CD14-positive monocyte (primary cell): ENCODE measurements at regions not wholly inside any gene's neighbourhood (a gene's known extent, or its start where the extent isn't known, plus 50 kb on each side); places are given as distances from the start of the nearest gene placed in this dataset.
A peak's percentile ranks its signal among the peaks of the same experiment; 100 is the strongest.
"Not testable (repeated sequence)": the region's sequence is repeated elsewhere in the genome, so short reads cannot be mapped to it uniquely, and the experiment has no call there.

Source experiments
- DNase-seq, 3 donors: peaks; one replicate each; pipeline ENCODE4 v3.0.0-alpha.2; 2011 to 2022
- H2AFZ ChIP-seq: 2 replicates; pipeline ENCODE4 v1.6.0; 2012; ENCODE audit warnings: mild to moderate bottlenecking, low read depth, low read length, inconsistent platforms; ENCODE audit not compliant: insufficient read depth, poor library complexity, severe bottlenecking
- H3K27ac ChIP-seq, 2 donors: 1 replicate in 1 of 2; 2 replicates in 1 of 2; pipeline ENCODE4 v1.5.1; 2012 to 2013; ENCODE audit warnings: low read length in 2 of 2, control low read depth in 1 of 2, inconsistent platforms in 1 of 2, low read depth in 1 of 2, mild to moderate bottlenecking in 1 of 2
- H3K27me3 ChIP-seq, 2 donors: one replicate each; pipeline versions ENCODE4 v1.6.0 to v1.6.1; 2011 to 2013; ENCODE audit warnings: low read length in 2 of 2; ENCODE audit not compliant: control insufficient read depth in 2 of 2, insufficient read depth in 2 of 2
- H3K36me3 ChIP-seq, 2 donors: replicated peaks in 1 of 2; 1 replicate in 1 of 2; 2 replicates in 1 of 2; pipeline versions ENCODE4 v1.5.1 to v1.6.1; 2012 to 2013; ENCODE audit warnings: low read length in 2 of 2, control low read depth in 1 of 2, inconsistent platforms in 1 of 2, mild to moderate bottlenecking in 1 of 2; ENCODE audit not compliant: insufficient read depth in 2 of 2, control insufficient read depth in 1 of 2
- H3K4me1 ChIP-seq, 2 donors: 1 replicate in 1 of 2; 2 replicates in 1 of 2; pipeline versions ENCODE4 v1.5.1 to v1.6.1; 2012 to 2013; ENCODE audit warnings: low read length in 2 of 2, control low read depth in 1 of 2, inconsistent platforms in 1 of 2, mild to moderate bottlenecking in 1 of 2, moderate library complexity in 1 of 2; ENCODE audit not compliant: insufficient read depth in 2 of 2, control insufficient read depth in 1 of 2
- H3K4me2 ChIP-seq: replicated peaks from 2 replicates; pipeline ENCODE3; 2012; ENCODE audit warnings: low read length, moderate library complexity, mild to moderate bottlenecking; ENCODE audit not compliant: poor library complexity, severe bottlenecking; ENCODE audit errors: extremely low read depth
- H3K4me3 ChIP-seq, 3 experiments: fragments of 200-600 bp in 1 of 3; sonication (generic) in 1 of 3; replicated peaks in 1 of 3; 1 replicate in 2 of 3; 2 replicates in 1 of 3; pipeline ENCODE4 v1.5.1; 2011 to 2013; ENCODE audit warnings: low read length in 3 of 3, mild to moderate bottlenecking in 3 of 3, control low read depth in 2 of 3, low read depth in 2 of 3, inconsistent platforms in 1 of 3, moderate library complexity in 1 of 3
- H3K79me2 ChIP-seq: 2 replicates; pipeline ENCODE4 v1.6.0; 2012; ENCODE audit warnings: mild to moderate bottlenecking, control low read depth, inconsistent platforms, low read length, moderate library complexity; ENCODE audit not compliant: insufficient read depth
- H3K9ac ChIP-seq: 2 replicates; pipeline ENCODE4 v1.6.0; 2017; ENCODE audit warnings: low read length, mild to moderate bottlenecking; ENCODE audit not compliant: insufficient read depth, poor library complexity, severe bottlenecking
- H3K9me3 ChIP-seq, 2 donors: replicated peaks in 1 of 2; 1 replicate in 1 of 2; 2 replicates in 1 of 2; pipeline versions ENCODE4 v1.5.1 to v1.6.1; 2012 to 2013; ENCODE audit warnings: low read length in 2 of 2, control low read depth in 1 of 2; ENCODE audit not compliant: control insufficient read depth in 1 of 2, insufficient read depth in 1 of 2
- H4K20me1 ChIP-seq: 2 replicates; pipeline ENCODE4 v1.6.0; 2012; ENCODE audit warnings: mild to moderate bottlenecking, low read length, control low read depth, moderate library complexity; ENCODE audit not compliant: insufficient read depth
- H3K27ac Mint-ChIP-seq, 7 donors: one replicate each; pipeline ENCODE4 v1.8.0; 2020; ENCODE audit warnings: mild to moderate bottlenecking in 7 of 7, mixed read lengths in 7 of 7, moderate library complexity in 6 of 7, inconsistent platforms in 2 of 7
- H3K27me3 Mint-ChIP-seq, 3 donors: one replicate each; pipeline ENCODE4 v1.8.0; 2021 to 2022; ENCODE audit warnings: low read depth in 3 of 3, mild to moderate bottlenecking in 3 of 3, mixed read lengths in 3 of 3, moderate library complexity in 3 of 3, inconsistent platforms in 1 of 3
- H3K36me3 Mint-ChIP-seq, 2 donors: one replicate each; pipeline ENCODE4 v1.8.0; 2020; ENCODE audit warnings: mixed read lengths in 2 of 2, inconsistent platforms in 1 of 2, mild to moderate bottlenecking in 1 of 2
- H3K4me1 Mint-ChIP-seq: one replicate; pipeline ENCODE4 v1.8.0; 2020; ENCODE audit warnings: mild to moderate bottlenecking, mixed read lengths
- H3K4me3 Mint-ChIP-seq, 2 donors: one replicate each; pipeline ENCODE4 v1.8.0; 2020; ENCODE audit warnings: mild to moderate bottlenecking in 2 of 2, mixed read lengths in 2 of 2, moderate library complexity in 1 of 2
- H3K9me3 Mint-ChIP-seq, 7 donors: one replicate each; pipeline ENCODE4 v1.8.0; 2020 to 2022; ENCODE audit warnings: mixed read lengths in 7 of 7, mild to moderate bottlenecking in 6 of 7, moderate library complexity in 6 of 7, inconsistent platforms in 2 of 7
- WGBS: methylation state at CpG from one replicate; pipeline ENCODE4 v1.1.5; 2013; ENCODE audit warnings: missing lambda C conversion rate; ENCODE audit not compliant: insufficient coverage; 5-methylcytosine and 5-hydroxymethylcytosine counted together
- intact Hi-C, 2 donors: fragments of 100-400 bp; cut with micrococcal nuclease; formaldehyde crosslinking; loops; one replicate each; pipeline versions ENCODE4 v1.15.0 to v1.15.1; 2023
- TF ChIP-seq, protein P1 (sequence below): fragments of 200-600 bp; IDR thresholded peaks from one replicate; pipeline ENCODE4 v1.8.0; 2022; ENCODE audit warnings: antibody characterized with exemption, mild to moderate bottlenecking

DNA sequence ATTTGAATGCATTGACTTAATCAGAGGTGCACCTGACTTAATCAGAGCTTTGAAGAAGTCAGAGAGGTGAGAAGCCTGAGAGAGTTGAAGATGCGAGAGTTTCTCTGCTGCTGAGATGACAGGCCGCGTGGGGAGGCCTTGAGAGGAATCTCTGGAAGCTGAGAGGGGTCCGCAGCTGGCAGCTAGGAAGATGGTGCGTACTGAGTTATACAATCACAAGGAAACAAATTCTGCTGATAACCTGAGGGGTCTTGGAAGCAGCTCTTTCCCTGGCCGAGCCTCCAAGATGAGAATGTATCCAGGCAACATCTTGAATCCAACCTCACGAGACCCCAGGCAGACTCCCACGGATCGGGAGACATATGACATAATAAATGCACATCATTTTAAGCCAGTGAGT lies 91.7 kb downstream of the SPATA31A6 start:
- no peak overlapping the region for H3K4me3 Mint-ChIP-seq
- H3K4me3 ChIP-seq = no peak overlapping the region
- no peak overlapping the region for H3K4me2 ChIP-seq
- H3K36me3 ChIP-seq = no peaks in the 10 kb centered on the region
- H3K36me3 Mint-ChIP-seq = no peaks in the 10 kb centered on the region
- no peak for DNase-seq
- intact Hi-C loops = no loop called here
- WGBS = 91% methylated on average over 8 of the region's 9 CpGs
- H3K27ac ChIP-seq = no peak overlapping the region
- H3K4me1 ChIP-seq = no peaks in the 10 kb centered on the region
- no peaks in the 10 kb centered on the region for H3K79me2 ChIP-seq
- H3K9me3 Mint-ChIP-seq = peaks cover 0 to 29% (median 12%) of the 10 kb centered on the region in 7 donors
- no peaks in the 10 kb centered on the region for H3K4me1 Mint-ChIP-seq
- TF ChIP-seq, protein P1, sequence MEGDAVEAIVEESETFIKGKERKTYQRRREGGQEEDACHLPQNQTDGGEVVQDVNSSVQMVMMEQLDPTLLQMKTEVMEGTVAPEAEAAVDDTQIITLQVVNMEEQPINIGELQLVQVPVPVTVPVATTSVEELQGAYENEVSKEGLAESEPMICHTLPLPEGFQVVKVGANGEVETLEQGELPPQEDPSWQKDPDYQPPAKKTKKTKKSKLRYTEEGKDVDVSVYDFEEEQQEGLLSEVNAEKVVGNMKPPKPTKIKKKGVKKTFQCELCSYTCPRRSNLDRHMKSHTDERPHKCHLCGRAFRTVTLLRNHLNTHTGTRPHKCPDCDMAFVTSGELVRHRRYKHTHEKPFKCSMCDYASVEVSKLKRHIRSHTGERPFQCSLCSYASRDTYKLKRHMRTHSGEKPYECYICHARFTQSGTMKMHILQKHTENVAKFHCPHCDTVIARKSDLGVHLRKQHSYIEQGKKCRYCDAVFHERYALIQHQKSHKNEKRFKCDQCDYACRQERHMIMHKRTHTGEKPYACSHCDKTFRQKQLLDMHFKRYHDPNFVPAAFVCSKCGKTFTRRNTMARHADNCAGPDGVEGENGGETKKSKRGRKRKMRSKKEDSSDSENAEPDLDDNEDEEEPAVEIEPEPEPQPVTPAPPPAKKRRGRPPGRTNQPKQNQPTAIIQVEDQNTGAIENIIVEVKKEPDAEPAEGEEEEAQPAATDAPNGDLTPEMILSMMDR = no peak
- no peaks in the 10 kb centered on the region for H4K20me1 ChIP-seq
- no peaks in the 10 kb centered on the region for H3K9me3 ChIP-seq
- H3K9ac ChIP-seq = no peak overlapping the region
- no peak overlapping the region for H3K27ac Mint-ChIP-seq
- H2AFZ ChIP-seq = no peak overlapping the region
- peaks cover 0 to 2% (median 0%) of the 10 kb centered on the region in 3 donors for H3K27me3 Mint-ChIP-seq
- H3K27me3 ChIP-seq = no peaks in the 10 kb centered on the region

DNA sequence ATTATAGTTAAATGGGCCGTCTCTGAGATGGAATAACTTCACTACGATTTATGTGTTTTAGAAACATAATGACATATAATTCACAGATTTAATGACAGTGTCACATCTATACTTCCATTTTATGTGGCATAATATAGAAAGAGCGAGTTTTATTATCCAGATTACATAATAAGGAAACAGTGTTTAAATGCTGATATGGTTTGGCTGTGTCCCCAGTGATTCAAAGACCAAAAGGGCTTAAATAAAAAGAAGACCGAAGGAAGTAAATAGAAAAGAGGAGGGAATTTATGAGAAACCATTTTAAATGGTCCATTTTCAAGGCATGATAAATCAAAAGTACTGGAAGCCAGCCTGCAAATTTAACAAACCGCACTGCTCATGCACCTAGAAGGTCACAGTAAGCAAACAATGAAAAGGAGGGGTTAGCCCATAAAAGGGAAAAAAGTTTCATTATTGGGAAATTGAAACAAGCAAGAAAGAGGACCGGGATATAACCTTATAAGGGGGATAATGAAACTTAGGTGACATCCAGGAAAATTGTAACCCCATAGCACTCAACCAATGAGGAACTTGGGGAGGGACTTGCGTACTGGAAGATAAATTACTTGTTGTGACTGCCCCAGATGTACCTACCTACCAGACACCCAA lies 99.2 kb downstream of the SPATA31A6 start:
- H3K9me3 ChIP-seq, H2AFZ ChIP-seq, DNase-seq, H3K36me3 Mint-ChIP-seq, intact Hi-C loops, H3K4me2 ChIP-seq, H3K27ac ChIP-seq, H3K79me2 ChIP-seq, H3K27me3 Mint-ChIP-seq, H3K4me1 ChIP-seq, H3K27me3 ChIP-seq, H3K4me3 ChIP-seq, H3K36me3 ChIP-seq, H3K4me1 Mint-ChIP-seq, H3K27ac Mint-ChIP-seq, H3K9ac ChIP-seq, H4K20me1 ChIP-seq, H3K4me3 Mint-ChIP-seq: not testable (repeated sequence)
- H3K9me3 Mint-ChIP-seq = peaks cover 3 to 16% (median 8%) of the 10 kb centered on the region in 7 donors
- no CpG with 5 or more reads among the region's 7 CpGs for WGBS

GRCh38 chr9:42283179-42283543 lies 99.7 kb downstream of the SPATA31A6 start:
- H3K4me1 ChIP-seq, H4K20me1 ChIP-seq, H3K4me2 ChIP-seq, DNase-seq, H3K9ac ChIP-seq, H3K4me3 Mint-ChIP-seq, H3K79me2 ChIP-seq, H3K27ac Mint-ChIP-seq, intact Hi-C loops, H2AFZ ChIP-seq, H3K27me3 Mint-ChIP-seq, H3K36me3 ChIP-seq, H3K27me3 ChIP-seq, H3K4me3 ChIP-seq, H3K9me3 ChIP-seq, H3K36me3 Mint-ChIP-seq, H3K27ac ChIP-seq, H3K4me1 Mint-ChIP-seq: not testable (repeated sequence)
- H3K9me3 Mint-ChIP-seq = peaks cover 3 to 18% (median 8%) of the 10 kb centered on the region in 7 donors
- no CpG with 5 or more reads among the region's 2 CpGs for WGBS

GRCh38 chr9:42286145-42286845 lies 102.8 kb downstream of the SPATA31A6 start:
- H3K36me3 Mint-ChIP-seq, H3K27ac ChIP-seq, H4K20me1 ChIP-seq, H2AFZ ChIP-seq, H3K27me3 Mint-ChIP-seq, H3K79me2 ChIP-seq, H3K4me1 ChIP-seq, H3K27me3 ChIP-seq, intact Hi-C loops, H3K36me3 ChIP-seq, H3K9me3 ChIP-seq, H3K4me3 Mint-ChIP-seq, H3K9ac ChIP-seq, H3K4me3 ChIP-seq, H3K4me1 Mint-ChIP-seq, DNase-seq, H3K4me2 ChIP-seq: not testable (repeated sequence)
- Mint-ChIP-seq H3K27ac (peak overlapping the region in 1 of 7 donors; percentile 38), H3K9me3 (peaks cover 2 to 12% (median 5%) of the 10 kb centered on the region in 7 donors)
- WGBS = 90% methylated on average over 2 of the region's 7 CpGs
